ENCODE measurements at regions not wholly inside any gene's neighbourhood (a gene's known extent, or its start where the extent isn't known, plus 50 kb on each side); places are given as distances from the start of the nearest gene placed in this dataset.

GRCh38 chr6:27726619-27727023 lies 185.6 kb downstream of the OR2B2 start:
- TF ChIP-seq, protein P1, sequence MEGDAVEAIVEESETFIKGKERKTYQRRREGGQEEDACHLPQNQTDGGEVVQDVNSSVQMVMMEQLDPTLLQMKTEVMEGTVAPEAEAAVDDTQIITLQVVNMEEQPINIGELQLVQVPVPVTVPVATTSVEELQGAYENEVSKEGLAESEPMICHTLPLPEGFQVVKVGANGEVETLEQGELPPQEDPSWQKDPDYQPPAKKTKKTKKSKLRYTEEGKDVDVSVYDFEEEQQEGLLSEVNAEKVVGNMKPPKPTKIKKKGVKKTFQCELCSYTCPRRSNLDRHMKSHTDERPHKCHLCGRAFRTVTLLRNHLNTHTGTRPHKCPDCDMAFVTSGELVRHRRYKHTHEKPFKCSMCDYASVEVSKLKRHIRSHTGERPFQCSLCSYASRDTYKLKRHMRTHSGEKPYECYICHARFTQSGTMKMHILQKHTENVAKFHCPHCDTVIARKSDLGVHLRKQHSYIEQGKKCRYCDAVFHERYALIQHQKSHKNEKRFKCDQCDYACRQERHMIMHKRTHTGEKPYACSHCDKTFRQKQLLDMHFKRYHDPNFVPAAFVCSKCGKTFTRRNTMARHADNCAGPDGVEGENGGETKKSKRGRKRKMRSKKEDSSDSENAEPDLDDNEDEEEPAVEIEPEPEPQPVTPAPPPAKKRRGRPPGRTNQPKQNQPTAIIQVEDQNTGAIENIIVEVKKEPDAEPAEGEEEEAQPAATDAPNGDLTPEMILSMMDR (IDR thresholded peaks at IDR 0.05) = no peak
- TF ChIP-seq POLR2A (IDR thresholded peaks at IDR 0.05) = no peak

Measured in esophagus squamous epithelium (tissue), 4 donors.